ENCODE measurements at regions not wholly inside any gene's neighbourhood (a gene's known extent, or its start where the extent isn't known, plus 50 kb on each side); places are given as distances from the start of the nearest gene placed in this dataset.

- TF ChIP-seq, protein P1, sequence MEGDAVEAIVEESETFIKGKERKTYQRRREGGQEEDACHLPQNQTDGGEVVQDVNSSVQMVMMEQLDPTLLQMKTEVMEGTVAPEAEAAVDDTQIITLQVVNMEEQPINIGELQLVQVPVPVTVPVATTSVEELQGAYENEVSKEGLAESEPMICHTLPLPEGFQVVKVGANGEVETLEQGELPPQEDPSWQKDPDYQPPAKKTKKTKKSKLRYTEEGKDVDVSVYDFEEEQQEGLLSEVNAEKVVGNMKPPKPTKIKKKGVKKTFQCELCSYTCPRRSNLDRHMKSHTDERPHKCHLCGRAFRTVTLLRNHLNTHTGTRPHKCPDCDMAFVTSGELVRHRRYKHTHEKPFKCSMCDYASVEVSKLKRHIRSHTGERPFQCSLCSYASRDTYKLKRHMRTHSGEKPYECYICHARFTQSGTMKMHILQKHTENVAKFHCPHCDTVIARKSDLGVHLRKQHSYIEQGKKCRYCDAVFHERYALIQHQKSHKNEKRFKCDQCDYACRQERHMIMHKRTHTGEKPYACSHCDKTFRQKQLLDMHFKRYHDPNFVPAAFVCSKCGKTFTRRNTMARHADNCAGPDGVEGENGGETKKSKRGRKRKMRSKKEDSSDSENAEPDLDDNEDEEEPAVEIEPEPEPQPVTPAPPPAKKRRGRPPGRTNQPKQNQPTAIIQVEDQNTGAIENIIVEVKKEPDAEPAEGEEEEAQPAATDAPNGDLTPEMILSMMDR (conservative IDR thresholded peaks at IDR 0.05): no peak
- no peak for TF ChIP-seq ZFX (IDR thresholded peaks at IDR 0.05)
- no peak overlapping the region for H3K27ac ChIP-seq
These were observed 1066.9 kb upstream of the TENM3 start for GRCh38 chr4:181176306-181176705.

GRCh38 chr4:181181331-181181730, 1061.9 kb upstream of the TENM3 start:
- no peak for TF ChIP-seq ZFX (IDR thresholded peaks at IDR 0.05)
- TF ChIP-seq, protein P1 (conservative IDR thresholded peaks at IDR 0.05): no peak
- H3K27ac ChIP-seq: no peak overlapping the region

GRCh38 chr4:181189751-181190150, 1053.5 kb upstream of the TENM3 start:
- no peak for TF ChIP-seq ZFX (IDR thresholded peaks at IDR 0.05)
- TF ChIP-seq, protein P1 (conservative IDR thresholded peaks at IDR 0.05): no peak
- H3K27ac ChIP-seq: no peak overlapping the region

DNA sequence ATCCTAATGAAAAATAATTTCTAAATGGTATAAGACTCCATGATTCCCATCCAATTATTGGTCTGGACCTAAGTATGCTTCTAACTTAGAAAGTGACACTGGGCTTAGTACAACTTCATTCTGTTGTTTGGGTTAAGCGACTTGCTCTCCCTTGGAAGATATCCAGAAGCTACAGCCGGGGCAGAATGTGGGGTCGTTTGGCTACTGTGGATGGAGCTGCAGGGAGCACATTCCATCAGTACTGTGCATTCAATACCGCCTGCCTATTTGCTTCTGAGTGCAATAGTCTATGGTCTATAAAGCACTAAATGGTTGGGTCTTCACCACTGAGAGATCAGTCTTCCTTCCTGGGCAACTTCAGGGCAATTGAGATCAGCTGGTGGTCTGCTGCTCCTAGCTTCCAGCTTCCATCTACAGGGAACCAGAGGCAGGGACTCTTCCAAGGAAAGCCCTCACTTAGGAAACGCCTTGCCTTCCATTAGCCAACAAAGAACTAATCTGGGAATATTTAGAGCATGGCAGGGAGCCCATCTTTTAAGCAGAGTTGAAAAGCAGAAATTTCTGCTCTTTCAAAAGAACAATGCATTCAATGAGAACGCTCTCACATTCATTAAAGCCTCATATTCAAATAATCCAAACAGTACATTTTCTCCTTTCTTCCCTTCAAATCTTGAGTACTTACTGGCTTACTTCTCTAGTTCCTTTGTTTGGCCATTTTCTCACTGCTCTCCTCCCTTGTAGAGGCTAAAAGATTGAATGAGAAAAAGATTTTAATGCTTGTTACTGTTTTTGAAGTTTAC, 1049.9 kb upstream of the TENM3 start:
- H3K27ac ChIP-seq: no peak overlapping the region
- no peak for TF ChIP-seq ZFX (IDR thresholded peaks at IDR 0.05)
- TF ChIP-seq, protein P1 (conservative IDR thresholded peaks at IDR 0.05): no peak

DNA sequence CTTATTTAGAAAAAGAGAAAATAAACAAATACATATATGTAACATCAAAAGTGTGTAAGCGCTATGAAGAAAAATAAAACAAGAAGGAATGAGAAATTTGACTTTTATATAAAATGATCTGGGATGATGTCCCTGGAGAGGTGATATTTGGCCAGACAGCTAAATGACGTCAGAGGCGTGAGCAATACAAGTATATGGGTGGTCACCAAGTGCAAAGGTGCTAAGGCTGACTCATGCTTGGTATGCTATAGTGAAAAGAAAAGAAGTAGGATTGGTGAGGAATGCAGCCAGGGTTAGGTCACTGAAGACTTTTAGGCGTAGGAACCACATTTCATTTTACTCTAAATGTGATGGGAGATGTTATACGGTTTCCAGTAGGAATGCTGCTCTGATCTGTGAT, 1049.1 kb upstream of the TENM3 start:
- no peak for TF ChIP-seq ZFX (IDR thresholded peaks at IDR 0.05)
- TF ChIP-seq, protein P1 (conservative IDR thresholded peaks at IDR 0.05): no peak
- H3K27ac ChIP-seq: no peak overlapping the region

DNA sequence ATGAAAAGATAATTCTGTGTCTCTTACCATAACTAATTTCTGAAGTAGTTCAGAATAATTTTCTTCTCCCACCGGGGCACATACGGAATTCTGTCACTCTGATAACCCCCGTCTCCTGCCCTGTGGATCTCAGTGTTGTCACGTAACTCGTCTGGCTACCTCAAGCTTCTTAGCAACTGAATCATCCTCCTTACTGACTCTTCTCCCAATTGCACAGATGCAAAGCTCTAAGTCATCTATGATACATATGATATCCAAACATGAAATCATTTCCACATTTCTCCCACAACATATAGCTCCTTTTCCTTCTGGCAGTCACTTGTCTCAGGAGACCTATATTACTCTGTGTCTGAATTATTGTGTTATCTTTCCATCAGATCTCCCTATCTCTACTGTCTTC, 1043.1 kb upstream of the TENM3 start:
- TF ChIP-seq ZFX (IDR thresholded peaks at IDR 0.05): no peak
- TF ChIP-seq, protein P1 (conservative IDR thresholded peaks at IDR 0.05): no peak
- H3K27ac ChIP-seq: no peak overlapping the region

DNA sequence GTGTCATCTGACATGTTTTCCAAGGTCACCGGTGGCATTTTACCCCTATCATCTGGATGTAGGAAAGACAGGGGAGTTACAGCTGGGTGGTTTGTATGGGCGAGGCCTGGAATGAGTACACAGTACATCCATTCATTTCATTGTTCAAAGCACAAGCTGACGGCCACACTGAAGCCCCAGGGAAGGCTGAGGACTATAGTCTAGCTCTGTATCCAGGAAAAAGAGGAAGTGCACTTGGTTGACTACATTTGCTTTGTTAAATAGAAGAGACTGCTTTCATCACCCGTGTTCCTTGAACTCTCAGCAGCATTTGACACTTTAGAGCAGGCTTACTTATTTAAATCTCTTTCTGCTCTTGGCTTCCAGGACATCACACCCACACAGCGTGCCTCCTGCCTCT, 1041.0 kb upstream of the TENM3 start:
- TF ChIP-seq, protein P1 (conservative IDR thresholded peaks at IDR 0.05): no peak
- no peak for TF ChIP-seq ZFX (IDR thresholded peaks at IDR 0.05)
- H3K27ac ChIP-seq: no peak overlapping the region

Data from C4-2B (cell line).